ENCODE measurements at regions not wholly inside any gene's neighbourhood (a gene's known extent, or its start where the extent isn't known, plus 50 kb on each side); places are given as distances from the start of the nearest gene placed in this dataset.

DNA sequence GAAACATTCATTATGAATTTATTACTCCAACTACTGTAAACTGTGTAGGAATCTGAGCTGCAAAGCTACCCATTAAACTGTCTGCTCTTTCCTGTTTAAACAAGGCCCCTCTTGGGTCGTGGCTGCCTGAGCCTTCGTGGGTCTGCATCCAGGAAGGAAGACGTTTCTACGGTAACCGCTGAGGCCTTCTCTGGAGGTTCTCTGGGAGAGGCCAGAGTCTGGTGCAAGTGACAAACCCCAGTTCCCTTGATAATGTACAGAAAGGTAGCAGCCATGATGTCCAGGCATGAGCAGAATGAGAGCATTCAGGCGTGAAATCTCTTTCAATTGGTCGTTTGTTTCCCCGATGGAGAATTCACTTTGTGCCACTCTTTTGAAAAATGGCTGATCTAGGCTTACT lies 350.2 kb downstream of the PLPP3 start:
- H3K4me1 Mint-ChIP-seq (ENCODE audit: low read depth): peaks cover 4% of the 10 kb centered on the region
- H3K4me3 Mint-ChIP-seq (ENCODE audit: unreplicated experiment): no peak overlapping the region
- TF ChIP-seq, protein P1, sequence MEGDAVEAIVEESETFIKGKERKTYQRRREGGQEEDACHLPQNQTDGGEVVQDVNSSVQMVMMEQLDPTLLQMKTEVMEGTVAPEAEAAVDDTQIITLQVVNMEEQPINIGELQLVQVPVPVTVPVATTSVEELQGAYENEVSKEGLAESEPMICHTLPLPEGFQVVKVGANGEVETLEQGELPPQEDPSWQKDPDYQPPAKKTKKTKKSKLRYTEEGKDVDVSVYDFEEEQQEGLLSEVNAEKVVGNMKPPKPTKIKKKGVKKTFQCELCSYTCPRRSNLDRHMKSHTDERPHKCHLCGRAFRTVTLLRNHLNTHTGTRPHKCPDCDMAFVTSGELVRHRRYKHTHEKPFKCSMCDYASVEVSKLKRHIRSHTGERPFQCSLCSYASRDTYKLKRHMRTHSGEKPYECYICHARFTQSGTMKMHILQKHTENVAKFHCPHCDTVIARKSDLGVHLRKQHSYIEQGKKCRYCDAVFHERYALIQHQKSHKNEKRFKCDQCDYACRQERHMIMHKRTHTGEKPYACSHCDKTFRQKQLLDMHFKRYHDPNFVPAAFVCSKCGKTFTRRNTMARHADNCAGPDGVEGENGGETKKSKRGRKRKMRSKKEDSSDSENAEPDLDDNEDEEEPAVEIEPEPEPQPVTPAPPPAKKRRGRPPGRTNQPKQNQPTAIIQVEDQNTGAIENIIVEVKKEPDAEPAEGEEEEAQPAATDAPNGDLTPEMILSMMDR (IDR thresholded peaks at IDR 0.05): no peak
- H3K27me3 Mint-ChIP-seq (ENCODE audit: low read depth): no peaks in the 10 kb centered on the region
- no peak overlapping the region for H3K27ac Mint-ChIP-seq (ENCODE audit: unreplicated experiment)
- no peaks in the 10 kb centered on the region for H3K9me3 Mint-ChIP-seq (ENCODE audit: low read depth)
- no peak for DNase-seq (ENCODE audit: low spot score)
- H3K36me3 Mint-ChIP-seq (ENCODE audit: low read depth): no peaks in the 10 kb centered on the region

- no peaks in the 10 kb centered on the region for H3K4me1 Mint-ChIP-seq (ENCODE audit: low read depth)
- no peaks in the 10 kb centered on the region for H3K9me3 Mint-ChIP-seq (ENCODE audit: low read depth)
- no peak for DNase-seq (ENCODE audit: low spot score)
- H3K27ac Mint-ChIP-seq (ENCODE audit: unreplicated experiment): no peak overlapping the region
- H3K4me3 Mint-ChIP-seq (ENCODE audit: unreplicated experiment): no peak overlapping the region
- H3K36me3 Mint-ChIP-seq (ENCODE audit: low read depth): no peaks in the 10 kb centered on the region
- TF ChIP-seq, protein P1 (IDR thresholded peaks at IDR 0.05): no peak
- no peaks in the 10 kb centered on the region for H3K27me3 Mint-ChIP-seq (ENCODE audit: low read depth)
These were observed 351.5 kb downstream of the PLPP3 start for GRCh38 chr1:56227886-56228285.

DNA sequence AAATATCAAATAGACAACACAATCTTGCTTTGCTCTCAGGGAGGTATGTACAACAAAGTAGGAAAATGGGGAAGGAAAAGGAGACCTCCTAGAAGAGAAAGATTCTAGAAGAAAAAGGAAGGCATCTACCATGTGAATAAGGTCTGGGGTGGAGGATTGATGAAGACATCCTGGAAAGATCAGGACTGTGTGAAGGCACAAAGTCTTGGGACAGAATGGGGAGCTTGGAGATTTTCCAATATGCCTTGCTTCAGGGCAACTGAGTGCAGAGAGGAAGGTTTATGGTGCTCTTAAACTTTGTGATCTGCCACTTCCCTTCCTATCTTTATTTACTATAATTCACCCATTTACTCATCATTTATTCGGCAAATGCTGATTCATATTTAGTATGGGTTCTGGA lies 352.0 kb downstream of the PLPP3 start:
- Mint-ChIP-seq H3K4me3 (ENCODE audit: unreplicated experiment) (no peak overlapping the region), H3K4me1 (ENCODE audit: low read depth) (no peaks in the 10 kb centered on the region), H3K9me3 (ENCODE audit: low read depth) (no peaks in the 10 kb centered on the region), H3K27me3 (ENCODE audit: low read depth) (no peaks in the 10 kb centered on the region), H3K36me3 (ENCODE audit: low read depth) (no peaks in the 10 kb centered on the region), H3K27ac (ENCODE audit: unreplicated experiment) (no peak overlapping the region)
- DNase-seq (ENCODE audit: low spot score): no peak
- TF ChIP-seq, protein P1 (IDR thresholded peaks at IDR 0.05): no peak

GRCh38 chr1:56225964-56226815 lies 353.2 kb downstream of the PLPP3 start:
- Mint-ChIP-seq H3K9me3 (ENCODE audit: low read depth) (no peaks in the 10 kb centered on the region), H3K4me3 (ENCODE audit: unreplicated experiment) (no peak overlapping the region), H3K27me3 (ENCODE audit: low read depth) (no peaks in the 10 kb centered on the region), H3K27ac (ENCODE audit: unreplicated experiment) (no peak overlapping the region), H3K4me1 (ENCODE audit: low read depth) (no peaks in the 10 kb centered on the region), H3K36me3 (ENCODE audit: low read depth) (peaks cover 2% of the 10 kb centered on the region)
- no peak for DNase-seq (ENCODE audit: low spot score)
- TF ChIP-seq, protein P1 (IDR thresholded peaks at IDR 0.05): no peak

- TF ChIP-seq, protein P1 (IDR thresholded peaks at IDR 0.05): no peak
- Mint-ChIP-seq H3K27me3 (ENCODE audit: low read depth) (no peaks in the 10 kb centered on the region), H3K4me1 (ENCODE audit: low read depth) (no peaks in the 10 kb centered on the region), H3K9me3 (ENCODE audit: low read depth) (peaks cover 3% of the 10 kb centered on the region), H3K4me3 (ENCODE audit: unreplicated experiment) (no peak overlapping the region), H3K27ac (ENCODE audit: unreplicated experiment) (no peak overlapping the region), H3K36me3 (ENCODE audit: low read depth) (peaks cover 2% of the 10 kb centered on the region)
- no peak for DNase-seq (ENCODE audit: low spot score)
These were observed 355.4 kb downstream of the PLPP3 start for GRCh38 chr1:56223968-56224367.

All from chondrocyte (in vitro differentiated cells).